Peyer's patch (tissue), 4 donors: ENCODE measurements at regions not wholly inside any gene's neighbourhood (a gene's known extent, or its start where the extent isn't known, plus 50 kb on each side); places are given as distances from the start of the nearest gene placed in this dataset.

Experiments
- DNase-seq, 3 donors: peaks; one replicate each; pipeline ENCODE4 v3.0.0-alpha.2; 2017 to 2019
- H3K27ac ChIP-seq, 4 donors: fragments of 200-600 bp; sonication (generic); one replicate each; pipeline ENCODE4 v1.5.1; 2016 to 2019
- H3K27me3 ChIP-seq, 2 donors: fragments of 200-600 bp; sonication (generic); one replicate each; pipeline ENCODE4 v1.5.1; 2019
- H3K36me3 ChIP-seq, 3 donors: fragments of 200-600 bp; sonication (generic); one replicate each; pipeline ENCODE4 v1.5.1; 2016 to 2019
- H3K4me1 ChIP-seq, 4 donors: fragments of 200-600 bp; sonication (generic); one replicate each; pipeline ENCODE4 v1.5.1; 2016 to 2019
- H3K4me3 ChIP-seq, 4 donors: fragments of 200-600 bp; sonication (generic); 1 replicate in 3 of 4; 2 replicates in 1 of 4; pipeline ENCODE4 v1.5.1; 2016 to 2019; ENCODE audit warnings: mild to moderate bottlenecking in 1 of 4
- H3K9me3 ChIP-seq, 4 donors: fragments of 200-600 bp; sonication (generic); one replicate each; pipeline ENCODE4 v1.5.1; 2016 to 2019; ENCODE audit warnings: mild to moderate bottlenecking in 1 of 4
- CTCF ChIP-seq, 6 experiments: fragments of 450-650 bp in 4 of 6; fragments of 200-600 bp in 2 of 6; sonication (generic) in 1 of 6; IDR thresholded peaks; one replicate each; pipeline ENCODE4 v1.5.1; 2017 to 2019; ENCODE audit warnings: antibody characterized with exemption in 6 of 6, mild to moderate bottlenecking in 3 of 6, moderate library complexity in 1 of 6
- POLR2A ChIP-seq, 2 donors: fragments of 450-650 bp; IDR thresholded peaks; one replicate each; pipeline ENCODE4 v1.5.1; 2017; ENCODE audit warnings: antibody characterized with exemption in 2 of 2, mild to moderate bottlenecking in 2 of 2, moderate library complexity in 2 of 2

- Histone ChIP-seq H3K27ac (no peak overlapping the region), H3K4me1 (no peaks in the 10 kb centered on the region), H3K4me3 (no peak overlapping the region), H3K9me3 (no peaks in the 10 kb centered on the region), H3K27me3 (no peaks in the 10 kb centered on the region), H3K36me3 (no peaks in the 10 kb centered on the region)
- DNase-seq: no peak
- no peak for TF ChIP-seq POLR2A (IDR thresholded peaks at IDR 0.05)
These were observed 574.1 kb downstream of the PRKD1 start for GRCh38 chr14:29353513-29353912.

- no peaks in the 10 kb centered on the region for H3K36me3 ChIP-seq
- H3K4me3 ChIP-seq: no peak overlapping the region
- TF ChIP-seq CTCF (IDR thresholded peaks at IDR 0.05) (no peak), POLR2A (IDR thresholded peaks at IDR 0.05) (no peak)
- no peak for DNase-seq
- no peaks in the 10 kb centered on the region for H3K9me3 ChIP-seq
- H3K27me3 ChIP-seq: no peaks in the 10 kb centered on the region
- no peaks in the 10 kb centered on the region for H3K4me1 ChIP-seq
- no peak overlapping the region for H3K27ac ChIP-seq
These were observed 573.2 kb downstream of the PRKD1 start for GRCh38 chr14:29354486-29354885.

- TF ChIP-seq CTCF (IDR thresholded peaks at IDR 0.05) (no peak), POLR2A (IDR thresholded peaks at IDR 0.05) (no peak)
- H3K9me3 ChIP-seq: no peaks in the 10 kb centered on the region
- no peaks in the 10 kb centered on the region for H3K4me1 ChIP-seq
- no peak overlapping the region for H3K27ac ChIP-seq
- no peak overlapping the region for H3K4me3 ChIP-seq
- no peak for DNase-seq
- no peaks in the 10 kb centered on the region for H3K27me3 ChIP-seq
- no peaks in the 10 kb centered on the region for H3K36me3 ChIP-seq
These were observed 572.3 kb downstream of the PRKD1 start for GRCh38 chr14:29355331-29355730.

GRCh38 chr14:29355846-29356245, 571.8 kb downstream of the PRKD1 start:
- no peak overlapping the region for H3K27ac ChIP-seq
- no peak overlapping the region for H3K4me3 ChIP-seq
- H3K4me1 ChIP-seq: no peaks in the 10 kb centered on the region
- no peaks in the 10 kb centered on the region for H3K27me3 ChIP-seq
- no peaks in the 10 kb centered on the region for H3K9me3 ChIP-seq
- no peaks in the 10 kb centered on the region for H3K36me3 ChIP-seq
- no peak for DNase-seq
- no peak for TF ChIP-seq CTCF (IDR thresholded peaks at IDR 0.05)
- no peak for TF ChIP-seq POLR2A (IDR thresholded peaks at IDR 0.05)

- TF ChIP-seq CTCF (IDR thresholded peaks at IDR 0.05): no peak
- TF ChIP-seq POLR2A (IDR thresholded peaks at IDR 0.05): no peak
- Histone ChIP-seq H3K27me3 (no peaks in the 10 kb centered on the region), H3K9me3 (no peaks in the 10 kb centered on the region), H3K36me3 (no peaks in the 10 kb centered on the region), H3K27ac (no peak overlapping the region), H3K4me3 (no peak overlapping the region), H3K4me1 (no peaks in the 10 kb centered on the region)
- DNase-seq: no peak
These were observed 567.0 kb downstream of the PRKD1 start for GRCh38 chr14:29360656-29361055.

- Histone ChIP-seq H3K27ac (no peak overlapping the region), H3K4me1 (no peaks in the 10 kb centered on the region), H3K9me3 (no peaks in the 10 kb centered on the region), H3K27me3 (no peaks in the 10 kb centered on the region), H3K4me3 (no peak overlapping the region), H3K36me3 (no peaks in the 10 kb centered on the region)
- DNase-seq: no peak
- TF ChIP-seq POLR2A (IDR thresholded peaks at IDR 0.05): no peak
- TF ChIP-seq CTCF (IDR thresholded peaks at IDR 0.05): no peak
These were observed 557.6 kb downstream of the PRKD1 start for GRCh38 chr14:29370024-29370423.
